ENCODE measurements at regions not wholly inside any gene's neighbourhood (a gene's known extent, or its start where the extent isn't known, plus 50 kb on each side); places are given as distances from the start of the nearest gene placed in this dataset.

DNA sequence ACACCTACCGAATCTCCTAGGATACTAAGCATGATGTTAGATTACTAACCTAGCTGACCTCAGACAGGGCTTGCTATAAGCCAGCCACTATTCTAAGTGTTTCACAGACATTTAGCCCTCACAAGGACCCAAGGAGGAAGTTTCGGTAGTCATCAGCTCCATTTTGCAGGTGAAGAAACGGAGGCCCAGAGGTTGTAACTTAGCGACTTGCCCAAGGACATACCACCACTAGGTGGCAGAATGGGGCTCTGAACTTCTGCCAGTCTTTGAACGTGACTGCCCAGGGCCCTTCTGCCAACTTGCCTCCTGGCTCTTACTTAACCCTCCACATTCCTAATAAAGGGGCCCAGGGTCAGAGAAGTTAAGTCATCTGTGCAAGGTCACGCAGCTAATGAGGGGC lies 283.5 kb downstream of the C1orf94 start (continued):
- TF ChIP-seq E2F6 (IDR thresholded peaks at IDR 0.05; ENCODE audit: borderline replicate concordance, low read depth) (no peak), ATOH8 (CRISPR knock-in tag; IDR thresholded peaks at IDR 0.05; ENCODE audit: low read depth) (no peak)

- WGBS (ENCODE audit: missing lambda C conversion rate): 12% methylated on average over 5 of the region's 6 CpGs
- DNase-seq (ENCODE audit: low read depth in 1 of 2, low spot score in 1 of 2) (no peak), ATAC-seq (no peak), FAIRE-seq (no peak)
- no peak overlapping the region for H3K4me2 ChIP-seq
- TF ChIP-seq POLR2AphosphoS2 (conservative IDR thresholded peaks at IDR 0.05; ENCODE audit: low read length) (no peak), MYC (IDR thresholded peaks at IDR 0.05; ENCODE audit: borderline replicate concordance, low read length) (no peak)
- no peak overlapping the region for H3K27ac ChIP-seq
- CTCF ChIA-PET: interaction anchor here (0.9 kb wide), 1 partner anchor 10 kb away, joined by 4 read pairs; no protein-coding TSS in a partner anchor
- H3K9me3 ChIP-seq: no peaks in the 10 kb centered on the region
- POLR2A ChIA-PET: no interaction called here
- H3K4me1 ChIP-seq: no peaks in the 10 kb centered on the region
- H3K4me3 ChIP-seq: no peak overlapping the region
Observed at GRCh38 chr1:34470401-34470800, 284.4 kb upstream of the GJB5 start.

- DNase-seq (ENCODE audit: low read depth in 1 of 2, low spot score in 1 of 2) (no peak), FAIRE-seq (no peak), ATAC-seq (no peak)
- TF ChIP-seq CHD2 (IDR thresholded peaks at IDR 0.05; ENCODE audit: low read length, partially characterized antibody) (no peak), FOXS1 (CRISPR knock-in tag; IDR thresholded peaks at IDR 0.05) (no peak), RAD21 (conservative IDR thresholded peaks at IDR 0.05 in 1 of 2, IDR thresholded peaks at IDR 0.05 in 1 of 2) (no peak), KDM5A (IDR thresholded peaks at IDR 0.05) (no peak), ZSCAN20 (CRISPR knock-in tag; IDR thresholded peaks at IDR 0.05) (no peak)
- TF ChIP-seq, protein P1, sequence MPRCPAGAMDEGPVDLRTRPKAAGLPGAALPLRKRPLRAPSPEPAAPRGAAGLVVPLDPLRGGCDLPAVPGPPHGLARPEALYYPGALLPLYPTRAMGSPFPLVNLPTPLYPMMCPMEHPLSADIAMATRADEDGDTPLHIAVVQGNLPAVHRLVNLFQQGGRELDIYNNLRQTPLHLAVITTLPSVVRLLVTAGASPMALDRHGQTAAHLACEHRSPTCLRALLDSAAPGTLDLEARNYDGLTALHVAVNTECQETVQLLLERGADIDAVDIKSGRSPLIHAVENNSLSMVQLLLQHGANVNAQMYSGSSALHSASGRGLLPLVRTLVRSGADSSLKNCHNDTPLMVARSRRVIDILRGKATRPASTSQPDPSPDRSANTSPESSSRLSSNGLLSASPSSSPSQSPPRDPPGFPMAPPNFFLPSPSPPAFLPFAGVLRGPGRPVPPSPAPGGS (IDR thresholded peaks at IDR 0.05): no peak
- Histone ChIP-seq H3K27ac (no peak overlapping the region), H3K9me3 (no peaks in the 10 kb centered on the region), H3K4me3 (no peak overlapping the region), H3K4me1 (no peaks in the 10 kb centered on the region), H3K4me2 (no peak overlapping the region)
- POLR2A ChIA-PET: no interaction called here
- WGBS (ENCODE audit: missing lambda C conversion rate): 0% methylated on average over 4 of the region's 5 CpGs
- CTCF ChIA-PET: interaction anchor here (0.8 to 1.8 kb wide), 2 partner anchors 30 to 123 kb away, joined by 3 to 4 read pairs; no protein-coding TSS in a partner anchor
Observed at GRCh38 chr1:34474566-34474965, 280.3 kb upstream of the GJB5 start.

DNA sequence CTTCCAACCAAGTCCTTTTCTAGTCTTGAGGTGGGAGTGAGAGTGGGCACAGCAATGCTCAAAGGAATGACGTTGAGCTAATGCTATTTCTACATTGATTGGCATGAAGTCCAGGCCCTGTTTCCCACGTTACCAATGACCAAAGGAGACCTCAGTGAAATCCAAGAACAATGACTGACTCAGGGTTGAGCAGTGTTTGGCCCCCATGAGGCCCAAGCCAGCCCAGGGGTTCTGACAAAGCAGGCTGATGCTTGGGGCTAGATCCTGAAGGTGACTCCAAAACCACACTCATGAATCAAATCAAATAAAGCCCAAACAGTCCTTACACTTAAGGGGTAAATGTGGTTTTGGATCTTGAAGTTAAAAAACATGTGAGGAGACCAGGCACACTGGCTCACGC lies 278.5 kb upstream of the GJB5 start:
- H3K4me3 ChIP-seq: no peak overlapping the region
- POLR2A ChIA-PET: no interaction called here
- no peak overlapping the region for H3K4me2 ChIP-seq
- TF ChIP-seq E2F6 (IDR thresholded peaks at IDR 0.05; ENCODE audit: borderline replicate concordance, low read depth) (no peak), PHF8 (IDR thresholded peaks at IDR 0.05; ENCODE audit: borderline replicate concordance, low read depth) (no peak), ESRRA (IDR thresholded peaks at IDR 0.05; ENCODE audit: borderline replicate concordance, low read length) (no peak), NPAS2 (CRISPR knock-in tag; IDR thresholded peaks at IDR 0.05; ENCODE audit: borderline replicate concordance) (no peak), HES2 (IDR thresholded peaks at IDR 0.05) (no peak), CBX2 (IDR thresholded peaks at IDR 0.05; ENCODE audit: borderline replicate concordance, low read depth) (no peak), FOSL2 (IDR thresholded peaks at IDR 0.05) (no peak), FOSL2 (CRISPR knock-in tag; IDR thresholded peaks at IDR 0.05) (no peak), HMGXB4 (CRISPR knock-in tag; IDR thresholded peaks at IDR 0.05; ENCODE audit: borderline replicate concordance) (no peak), HDAC2 (IDR thresholded peaks at IDR 0.05) (no peak)
- TF ChIP-seq, protein P2, sequence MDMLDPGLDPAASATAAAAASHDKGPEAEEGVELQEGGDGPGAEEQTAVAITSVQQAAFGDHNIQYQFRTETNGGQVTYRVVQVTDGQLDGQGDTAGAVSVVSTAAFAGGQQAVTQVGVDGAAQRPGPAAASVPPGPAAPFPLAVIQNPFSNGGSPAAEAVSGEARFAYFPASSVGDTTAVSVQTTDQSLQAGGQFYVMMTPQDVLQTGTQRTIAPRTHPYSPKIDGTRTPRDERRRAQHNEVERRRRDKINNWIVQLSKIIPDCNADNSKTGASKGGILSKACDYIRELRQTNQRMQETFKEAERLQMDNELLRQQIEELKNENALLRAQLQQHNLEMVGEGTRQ (IDR thresholded peaks at IDR 0.05): no peak
- H3K4me1 ChIP-seq: no peaks in the 10 kb centered on the region
- FAIRE-seq: no peak
- DNase-seq (ENCODE audit: low read depth in 1 of 2, low spot score in 1 of 2): no peak
- no peak overlapping the region for H3K27ac ChIP-seq
- ATAC-seq: no peak
- H3K9me3 ChIP-seq: no peaks in the 10 kb centered on the region
- 7% methylated on average over 3 of the region's 3 CpGs for WGBS (ENCODE audit: missing lambda C conversion rate)
- CTCF ChIA-PET: no interaction called here
